Stimulated activated effector memory CD8-positive, alpha-beta T cell treated with anti-CD3 and anti-CD28 coated beads, Interleukin-12 subunit alpha, Interleukin-12 subunit beta, amount 100 ng/mL, for 72 hours (primary cell): ENCODE measurements at regions not wholly inside any gene's neighbourhood (a gene's known extent, or its start where the extent isn't known, plus 50 kb on each side); places are given as distances from the start of the nearest gene placed in this dataset.
"Not testable (repeated sequence)": the region's sequence is repeated elsewhere in the genome, so short reads cannot be mapped to it uniquely, and the experiment has no call there.

Experiments
- ATAC-seq: fragments of 150-1000 bp; cut with Tn5 transposase; 2 replicates; pipeline ENCODE4 v1.10.0; 2021
- DNase-seq, 2 donors: peaks; one replicate each; pipeline ENCODE4 v3.0.0; 2021 to 2022; ENCODE audit warnings: low spot score in 2 of 2
- H3K27ac Mint-ChIP-seq: one replicate; pipeline ENCODE4 v1.8.0; 2022; ENCODE audit warnings: mild to moderate bottlenecking, mixed read lengths
- H3K36me3 Mint-ChIP-seq: one replicate; pipeline ENCODE4 v1.8.0; 2022; ENCODE audit warnings: mild to moderate bottlenecking, mixed read lengths
- H3K4me1 Mint-ChIP-seq: one replicate; pipeline ENCODE4 v1.8.0; 2022; ENCODE audit warnings: mixed read lengths
- H3K4me3 Mint-ChIP-seq: one replicate; pipeline ENCODE4 v1.8.0; 2022; ENCODE audit warnings: mild to moderate bottlenecking, mixed read lengths
- H3K9me3 Mint-ChIP-seq: one replicate; pipeline ENCODE4 v1.8.0; 2022; ENCODE audit warnings: mixed read lengths

GRCh38 chr4:138113819-138114400 is 128.2 kb downstream of the SLC7A11 start:
- DNase-seq (no peak), ATAC-seq (no peak)
- no peak overlapping the region for H3K4me3 Mint-ChIP-seq
- no peaks in the 10 kb centered on the region for H3K36me3 Mint-ChIP-seq
- no peak overlapping the region for H3K27ac Mint-ChIP-seq
- H3K9me3 Mint-ChIP-seq, result no peaks in the 10 kb centered on the region
- no peaks in the 10 kb centered on the region for H3K4me1 Mint-ChIP-seq

- not testable (repeated sequence) for DNase-seq, H3K4me1 Mint-ChIP-seq, H3K4me3 Mint-ChIP-seq
Measured at GRCh38 chr4:138112890-138113289, 129.3 kb downstream of the SLC7A11 start.

GRCh38 chr4:138112389-138112788 is 129.8 kb downstream of the SLC7A11 start:
- H3K4me1 Mint-ChIP-seq, result no peaks in the 10 kb centered on the region
- no peaks in the 10 kb centered on the region for H3K9me3 Mint-ChIP-seq
- H3K4me3 Mint-ChIP-seq, result no peak overlapping the region
- no peaks in the 10 kb centered on the region for H3K36me3 Mint-ChIP-seq
- no peak overlapping the region for H3K27ac Mint-ChIP-seq
- ATAC-seq (no peak), DNase-seq (no peak)

More at GRCh38 chr4:138112890-138113289, 129.3 kb downstream of the SLC7A11 start:
- ATAC-seq, H3K9me3 Mint-ChIP-seq, H3K27ac Mint-ChIP-seq, H3K36me3 Mint-ChIP-seq: not testable (repeated sequence)

GRCh38 chr4:138111462-138112000 is 130.6 kb downstream of the SLC7A11 start:
- H3K27ac Mint-ChIP-seq, result no peak overlapping the region
- no peaks in the 10 kb centered on the region for H3K9me3 Mint-ChIP-seq
- no peaks in the 10 kb centered on the region for H3K36me3 Mint-ChIP-seq
- no peak overlapping the region for H3K4me3 Mint-ChIP-seq
- H3K4me1 Mint-ChIP-seq, result no peaks in the 10 kb centered on the region
- DNase-seq (no peak), ATAC-seq (no peak)

GRCh38 chr4:138110815-138111214 is 131.3 kb downstream of the SLC7A11 start:
- Mint-ChIP-seq H3K27ac (no peak overlapping the region), H3K4me3 (no peak overlapping the region), H3K36me3 (no peaks in the 10 kb centered on the region), H3K9me3 (no peaks in the 10 kb centered on the region), H3K4me1 (no peaks in the 10 kb centered on the region)
- ATAC-seq (no peak), DNase-seq (no peak)

DNA sequence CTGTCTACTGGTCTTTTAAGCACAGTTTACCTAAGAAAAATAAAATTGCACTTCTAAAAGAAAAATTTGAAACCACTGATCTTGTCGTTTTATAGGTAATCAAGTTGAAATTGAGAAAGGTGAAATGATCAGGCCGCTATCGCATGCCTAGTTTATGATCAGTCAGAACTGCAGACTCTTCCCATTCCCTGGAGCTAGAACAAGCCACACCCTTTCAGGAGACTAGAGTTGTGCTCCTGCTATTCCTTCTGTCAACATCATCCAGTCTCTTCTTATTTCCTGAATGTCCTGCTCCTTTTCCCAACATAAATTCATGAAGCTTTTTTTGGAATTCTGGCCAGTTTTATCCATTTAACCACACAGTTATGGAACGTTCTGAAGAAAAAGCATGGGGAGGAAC is 135.1 kb downstream of the SLC7A11 start:
- ATAC-seq (no peak), DNase-seq (no peak)
- no peak overlapping the region for H3K27ac Mint-ChIP-seq
- H3K36me3 Mint-ChIP-seq, result no peaks in the 10 kb centered on the region
- H3K4me1 Mint-ChIP-seq, result no peaks in the 10 kb centered on the region
- no peaks in the 10 kb centered on the region for H3K9me3 Mint-ChIP-seq
- H3K4me3 Mint-ChIP-seq, result no peak overlapping the region

DNA sequence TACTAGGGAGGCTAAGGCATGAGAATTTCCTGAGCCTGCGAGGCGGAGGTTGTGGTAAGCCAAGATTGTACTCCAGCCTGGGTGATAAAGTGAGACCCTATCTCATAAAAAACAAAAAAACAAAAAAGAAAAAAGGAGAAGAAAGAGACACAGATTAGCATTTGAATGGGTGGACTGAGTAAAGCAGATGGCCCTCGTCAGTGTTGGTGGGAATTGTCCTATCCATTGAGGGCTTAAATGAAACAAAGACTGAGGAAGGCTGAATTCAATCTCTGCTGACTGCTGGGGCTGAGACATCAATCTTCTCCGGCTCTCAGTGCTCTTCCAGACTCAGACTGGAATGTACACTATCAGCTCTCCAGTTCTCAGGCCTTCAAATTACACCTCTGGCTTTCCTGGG is 136.8 kb downstream of the SLC7A11 start:
- DNase-seq (no peak), ATAC-seq (no peak)
- no peaks in the 10 kb centered on the region for H3K36me3 Mint-ChIP-seq
- no peaks in the 10 kb centered on the region for H3K4me1 Mint-ChIP-seq
- no peak overlapping the region for H3K27ac Mint-ChIP-seq
- H3K9me3 Mint-ChIP-seq, result no peaks in the 10 kb centered on the region
- H3K4me3 Mint-ChIP-seq, result no peak overlapping the region

DNA sequence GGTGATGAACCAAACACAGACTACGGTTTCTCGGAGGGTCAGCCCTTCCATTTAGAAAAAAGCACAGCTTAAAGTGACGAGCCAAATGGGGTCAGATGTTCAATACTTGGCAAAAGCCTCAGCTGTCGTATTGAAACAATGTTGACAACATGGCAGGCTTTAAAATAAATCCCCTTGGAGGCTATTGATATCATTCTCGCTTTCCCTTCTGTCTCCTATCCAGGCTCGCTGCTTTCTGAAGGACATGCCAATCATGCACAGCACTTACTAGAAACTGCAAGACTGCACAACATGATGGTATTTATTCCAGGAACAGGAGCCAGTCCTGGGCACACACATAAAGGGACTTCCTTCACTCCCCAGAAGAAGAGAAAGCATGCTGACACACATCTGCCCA is 137.9 kb downstream of the SLC7A11 start:
- H3K4me3 Mint-ChIP-seq, result no peak overlapping the region
- no peaks in the 10 kb centered on the region for H3K36me3 Mint-ChIP-seq
- H3K9me3 Mint-ChIP-seq, result no peaks in the 10 kb centered on the region
- DNase-seq (no peak), ATAC-seq (no peak)
- no peaks in the 10 kb centered on the region for H3K4me1 Mint-ChIP-seq
- H3K27ac Mint-ChIP-seq, result no peak overlapping the region

- H3K36me3 Mint-ChIP-seq, result no peaks in the 10 kb centered on the region
- H3K27ac Mint-ChIP-seq, result no peak overlapping the region
- H3K4me1 Mint-ChIP-seq, result no peaks in the 10 kb centered on the region
- ATAC-seq, result no peak
- no peaks in the 10 kb centered on the region for H3K9me3 Mint-ChIP-seq
- no peak for DNase-seq
- no peak overlapping the region for H3K4me3 Mint-ChIP-seq
Measured at GRCh38 chr4:138103597-138104283, 138.4 kb downstream of the SLC7A11 start.

- ATAC-seq, result no peak
- DNase-seq, result no peak
- Mint-ChIP-seq H3K4me1 (no peaks in the 10 kb centered on the region), H3K27ac (no peak overlapping the region), H3K9me3 (peaks cover 5% of the 10 kb centered on the region), H3K4me3 (no peak overlapping the region), H3K36me3 (no peaks in the 10 kb centered on the region)
Measured at GRCh38 chr4:138099385-138099784, 142.8 kb downstream of the SLC7A11 start.

GRCh38 chr4:138097912-138098600 is 144.1 kb downstream of the SLC7A11 start:
- Mint-ChIP-seq H3K36me3 (no peaks in the 10 kb centered on the region), H3K27ac (no peak overlapping the region), H3K4me1 (no peaks in the 10 kb centered on the region), H3K9me3 (peaks cover 5% of the 10 kb centered on the region), H3K4me3 (no peak overlapping the region)
- ATAC-seq (no peak), DNase-seq (no peak)

- Mint-ChIP-seq H3K27ac (no peak overlapping the region), H3K4me1 (no peaks in the 10 kb centered on the region), H3K9me3 (peaks cover 5% of the 10 kb centered on the region), H3K4me3 (no peak overlapping the region), H3K36me3 (no peaks in the 10 kb centered on the region)
- ATAC-seq (no peak), DNase-seq (no peak)
Measured at GRCh38 chr4:138096384-138097062, 145.6 kb downstream of the SLC7A11 start.

GRCh38 chr4:138095378-138095777 is 146.8 kb downstream of the SLC7A11 start:
- no peak overlapping the region for H3K27ac Mint-ChIP-seq
- no peak overlapping the region for H3K4me3 Mint-ChIP-seq
- ATAC-seq (no peak), DNase-seq (no peak)
- H3K4me1 Mint-ChIP-seq, result no peaks in the 10 kb centered on the region
- H3K36me3 Mint-ChIP-seq, result no peaks in the 10 kb centered on the region
- peaks cover 5% of the 10 kb centered on the region for H3K9me3 Mint-ChIP-seq

GRCh38 chr4:138092060-138092459 is 150.1 kb downstream of the SLC7A11 start:
- no peak for DNase-seq
- Mint-ChIP-seq H3K9me3 (peaks cover 4% of the 10 kb centered on the region), H3K4me3 (no peak overlapping the region), H3K36me3 (no peaks in the 10 kb centered on the region), H3K4me1 (no peaks in the 10 kb centered on the region), H3K27ac (no peak overlapping the region)
- ATAC-seq, result no peak

GRCh38 chr4:138090918-138091676 is 151.1 kb downstream of the SLC7A11 start:
- Mint-ChIP-seq H3K4me3 (no peak overlapping the region), H3K4me1 (no peaks in the 10 kb centered on the region), H3K27ac (no peak overlapping the region), H3K36me3 (no peaks in the 10 kb centered on the region), H3K9me3 (peaks cover 3% of the 10 kb centered on the region)
- ATAC-seq (no peak), DNase-seq (no peak)
